Endothelial cell of umbilical vein (primary cell): ENCODE measurements at regions not wholly inside any gene's neighbourhood (a gene's known extent, or its start where the extent isn't known, plus 50 kb on each side); places are given as distances from the start of the nearest gene placed in this dataset.

Source experiments
- BruUV-seq: library from RNA; stranded (reverse); fragments of 400-500 nt; replicated peaks from 2 replicates; lab custom pipeline; 2021; lab: Mats Ljungman, UMichigan
- CTCF ChIA-PET: fragments of 300-600, 350-600 bp; sonication (Branson Sonifier 250); formaldehyde crosslinking; loops from one replicate; lab custom pipeline; 2021; ENCODE audit warnings: antibody characterized with exemption, inconsistent platforms; lab: Charles Lee
- POLR2A ChIA-PET: fragments of 300-600, 350-600 bp; sonication (Branson Sonifier 250); formaldehyde crosslinking; loops from one replicate; lab custom pipeline; 2021; ENCODE audit warnings: antibody characterized with exemption, inconsistent platforms; lab: Charles Lee
- DNase-seq: peaks from one replicate; pipeline ENCODE4 v3.0.0-alpha.2; 2011; ENCODE audit warnings: low read depth, low spot score
- FAIRE-seq: peaks from 2 replicates; lab custom pipeline; 2011; peaks lifted over from hg19 to GRCh38; lab: Jason Lieb, UNC
- H2AFZ ChIP-seq: 2 replicates; pipeline ENCODE4 v1.6.0; 2012; ENCODE audit warnings: low read depth, low read length, control low read depth, inconsistent platforms
- H3K27ac ChIP-seq: 2 replicates; pipeline ENCODE4 v1.5.1; 2011; ENCODE audit warnings: low read depth, mild to moderate bottlenecking, control low read depth, low read length, moderate library complexity; ENCODE audit not compliant: insufficient read depth
- H3K27me3 ChIP-seq, 2 experiments: 2 replicates each; pipeline versions ENCODE4 v1.6.0 to v1.6.1; 2011; ENCODE audit warnings: low read length in 2 of 2, mixed read lengths in 1 of 2; ENCODE audit not compliant: control insufficient read depth in 2 of 2, insufficient read depth in 2 of 2
- H3K36me3 ChIP-seq, 2 experiments: 2 replicates in 1 of 2; 3 replicates in 1 of 2; pipeline ENCODE4 v1.5.1; 2011; ENCODE audit warnings: low read length in 2 of 2, mild to moderate bottlenecking in 1 of 2, moderate library complexity in 1 of 2; ENCODE audit not compliant: control insufficient read depth in 2 of 2, insufficient read depth in 2 of 2; ENCODE audit errors: extremely low read depth in 1 of 2
- H3K4me1 ChIP-seq: 3 replicates; pipeline ENCODE4 v1.5.1; 2011; ENCODE audit warnings: mild to moderate bottlenecking, low read length; ENCODE audit not compliant: control insufficient read depth, insufficient read depth; ENCODE audit errors: extremely low read depth
- H3K4me2 ChIP-seq: 2 replicates; pipeline ENCODE4 v1.6.1; 2011; ENCODE audit warnings: low read length, control low read depth, mixed read lengths; ENCODE audit not compliant: insufficient read depth
- H3K4me3 ChIP-seq, 3 experiments: fragments of 200-600 bp in 1 of 3; sonication (generic), shearing (Covaris generic) in 1 of 3; replicated peaks in 1 of 3; 2 replicates each; pipeline ENCODE4 v1.5.1; 2011 to 2016; ENCODE audit warnings: control low read depth in 3 of 3, low read length in 3 of 3, mild to moderate bottlenecking in 2 of 3, inconsistent platforms in 1 of 3, low read depth in 1 of 3, moderate library complexity in 1 of 3; ENCODE audit not compliant: insufficient read depth in 1 of 3
- H3K79me2 ChIP-seq: 2 replicates; pipeline ENCODE4 v1.6.0; 2012; ENCODE audit warnings: low read length, inconsistent platforms; ENCODE audit not compliant: control insufficient read depth, insufficient read depth
- H3K9ac ChIP-seq: replicated peaks from 2 replicates; pipeline ENCODE3; 2011; ENCODE audit warnings: low read length, control low read depth; ENCODE audit not compliant: insufficient read depth; ENCODE audit errors: extremely low read depth
- H3K9me1 ChIP-seq: replicated peaks from 3 replicates; pipeline ENCODE4 v1.6.0; 2011; ENCODE audit warnings: mild to moderate bottlenecking, low read length; ENCODE audit not compliant: control insufficient read depth, insufficient read depth; ENCODE audit errors: extremely low read depth
- H3K9me3 ChIP-seq: replicated peaks from 2 replicates; pipeline ENCODE4 v1.5.1; 2012; ENCODE audit warnings: low read length, inconsistent platforms; ENCODE audit not compliant: control insufficient read depth, insufficient read depth
- H4K20me1 ChIP-seq: replicated peaks from 2 replicates; pipeline ENCODE3; 2011; ENCODE audit warnings: mild to moderate bottlenecking, low read length; ENCODE audit not compliant: control insufficient read depth, insufficient read depth; ENCODE audit errors: extremely low read depth
- EZH2 ChIP-seq: IDR thresholded peaks from 2 replicates; pipeline ENCODE4 v1.6.1; 2012; ENCODE audit warnings: borderline replicate concordance, low read depth, mild to moderate bottlenecking, moderate library complexity, low read length, inconsistent platforms; ENCODE audit not compliant: severe bottlenecking
- FOS ChIP-seq: IDR thresholded peaks from 2 replicates; pipeline ENCODE4 v1.6.1; 2011; ENCODE audit warnings: mild to moderate bottlenecking, low read length, moderate library complexity, borderline replicate concordance; ENCODE audit not compliant: insufficient read depth
- GATA2 ChIP-seq: IDR thresholded peaks from 2 replicates; pipeline ENCODE4 v1.7.0; 2011; ENCODE audit warnings: low read depth, mild to moderate bottlenecking, moderate library complexity, mixed read lengths, low read length; ENCODE audit not compliant: insufficient read length, insufficient read depth
- JUN ChIP-seq: IDR thresholded peaks from 2 replicates; pipeline ENCODE4 v1.6.1; 2011; ENCODE audit warnings: borderline replicate concordance, low read depth; ENCODE audit not compliant: insufficient read length, insufficient read depth
- MYC ChIP-seq: IDR thresholded peaks from one replicate; pipeline ENCODE4 v1.6.1; 2011; ENCODE audit warnings: mild to moderate bottlenecking, low read depth, low read length
- POLR2A ChIP-seq: IDR thresholded peaks from 2 replicates; pipeline ENCODE4 v1.6.1; 2012; ENCODE audit warnings: low read depth, mild to moderate bottlenecking, control low read depth, low read length
- POLR2AphosphoS5 ChIP-seq: IDR thresholded peaks from 2 replicates; pipeline ENCODE4 v1.6.1; 2012; ENCODE audit warnings: low read depth, mild to moderate bottlenecking, control low read depth, low read length, moderate library complexity; ENCODE audit not compliant: insufficient read depth
- dilution Hi-C: fragments of 300-500 bp; cut with MboI; formaldehyde crosslinking; loops from one replicate; pipeline ENCODE4 v1.15.0; 2019; ENCODE audit warnings: low sequenced_read_pairs; ENCODE audit not compliant: extremely low pct_ligation_motif_present
- intact Hi-C: fragments of 100-400 bp; cut with micrococcal nuclease; formaldehyde crosslinking; loops from one replicate; pipeline ENCODE4 v1.10.0; 2022
- TF ChIP-seq, protein P1 (sequence below): IDR thresholded peaks from 2 replicates; pipeline ENCODE4 v1.6.1; 2011; ENCODE audit not compliant: insufficient read depth, insufficient read length
- TF ChIP-seq, protein P2 (sequence below), 2 donors: IDR thresholded peaks; 1 replicate in 1 of 2; 2 replicates in 1 of 2; pipeline ENCODE4 v1.5.1; 2011; ENCODE audit warnings: low read length in 2 of 2, mild to moderate bottlenecking in 2 of 2, moderate library complexity in 2 of 2, control low read depth in 1 of 2, inconsistent platforms in 1 of 2, low read depth in 1 of 2; ENCODE audit not compliant: insufficient read depth in 1 of 2; ENCODE audit errors: extremely low read depth in 1 of 2

DNA sequence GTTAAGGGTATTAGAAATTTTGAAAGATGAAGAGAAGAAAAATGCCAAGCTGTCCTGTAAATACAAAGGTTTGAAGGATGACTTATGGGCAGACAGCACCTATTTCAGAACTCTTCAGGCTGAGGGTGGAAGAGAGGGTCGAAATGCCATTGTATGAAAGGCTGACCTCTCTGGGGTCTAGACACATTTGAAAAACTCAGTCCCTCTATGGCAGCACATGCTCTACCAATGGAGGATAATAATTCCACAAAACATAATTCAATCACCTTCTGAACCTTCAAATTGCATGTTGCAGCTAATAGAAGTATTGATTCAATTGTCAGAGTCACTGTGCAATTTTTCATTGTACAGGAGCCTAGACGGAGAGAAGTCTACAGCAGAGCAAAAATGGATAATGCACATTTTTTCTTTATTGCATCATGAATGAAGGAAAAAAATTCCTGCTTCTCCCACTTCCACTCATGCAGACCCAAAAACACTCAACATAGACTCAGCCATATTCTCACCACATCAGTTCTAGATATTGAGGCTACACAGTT, 569.1 kb downstream of the TBL1XR1 start:
- FAIRE-seq (no peak), DNase-seq (no peak)
- Histone ChIP-seq H3K36me3 (no peaks in the 10 kb centered on the region), H3K79me2 (no peaks in the 10 kb centered on the region), H3K9me3 (no peaks in the 10 kb centered on the region), H4K20me1 (no peaks in the 10 kb centered on the region), H3K9me1 (no peaks in the 10 kb centered on the region), H3K9ac (no peak overlapping the region), H3K4me3 (no peak overlapping the region), H2AFZ (no peak overlapping the region), H3K4me2 (no peak overlapping the region), H3K27ac (no peak overlapping the region), H3K27me3 (no peaks in the 10 kb centered on the region), H3K4me1 (no peaks in the 10 kb centered on the region)
- dilution Hi-C loops, result no loop called here
- BruUV-seq, result no TSS peak
- TF ChIP-seq FOS, result no peak
- TF ChIP-seq, protein P1, sequence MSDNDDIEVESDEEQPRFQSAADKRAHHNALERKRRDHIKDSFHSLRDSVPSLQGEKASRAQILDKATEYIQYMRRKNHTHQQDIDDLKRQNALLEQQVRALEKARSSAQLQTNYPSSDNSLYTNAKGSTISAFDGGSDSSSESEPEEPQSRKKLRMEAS, result no peak
- no peak for TF ChIP-seq JUN
- no peak for TF ChIP-seq GATA2
- TF ChIP-seq POLR2A, result no peak
- no peak for TF ChIP-seq EZH2
- TF ChIP-seq, protein P2, sequence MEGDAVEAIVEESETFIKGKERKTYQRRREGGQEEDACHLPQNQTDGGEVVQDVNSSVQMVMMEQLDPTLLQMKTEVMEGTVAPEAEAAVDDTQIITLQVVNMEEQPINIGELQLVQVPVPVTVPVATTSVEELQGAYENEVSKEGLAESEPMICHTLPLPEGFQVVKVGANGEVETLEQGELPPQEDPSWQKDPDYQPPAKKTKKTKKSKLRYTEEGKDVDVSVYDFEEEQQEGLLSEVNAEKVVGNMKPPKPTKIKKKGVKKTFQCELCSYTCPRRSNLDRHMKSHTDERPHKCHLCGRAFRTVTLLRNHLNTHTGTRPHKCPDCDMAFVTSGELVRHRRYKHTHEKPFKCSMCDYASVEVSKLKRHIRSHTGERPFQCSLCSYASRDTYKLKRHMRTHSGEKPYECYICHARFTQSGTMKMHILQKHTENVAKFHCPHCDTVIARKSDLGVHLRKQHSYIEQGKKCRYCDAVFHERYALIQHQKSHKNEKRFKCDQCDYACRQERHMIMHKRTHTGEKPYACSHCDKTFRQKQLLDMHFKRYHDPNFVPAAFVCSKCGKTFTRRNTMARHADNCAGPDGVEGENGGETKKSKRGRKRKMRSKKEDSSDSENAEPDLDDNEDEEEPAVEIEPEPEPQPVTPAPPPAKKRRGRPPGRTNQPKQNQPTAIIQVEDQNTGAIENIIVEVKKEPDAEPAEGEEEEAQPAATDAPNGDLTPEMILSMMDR (IDR thresholded peaks at IDR 0.05; ENCODE audit: extremely low read depth in 1 of 2, insufficient read depth in 1 of 2, low read depth in 1 of 2, low read length in 2 of 2), result no peak
- no peak for TF ChIP-seq POLR2AphosphoS5
- no peak for TF ChIP-seq MYC
- CTCF ChIA-PET, result no interaction called here
- intact Hi-C loops, result no loop called here
- POLR2A ChIA-PET, result no interaction called here
